ENCODE measurements at regions not wholly inside any gene's neighbourhood (a gene's known extent, or its start where the extent isn't known, plus 50 kb on each side); places are given as distances from the start of the nearest gene placed in this dataset.

GRCh38 chr4:1538941-1539772, 132.9 kb upstream of the NKX1-1 start:
- no peak for DNase-seq (ENCODE audit: low read depth, low spot score)
- Mint-ChIP-seq H3K36me3 (ENCODE audit: low read depth) (no peaks in the 10 kb centered on the region), H3K9me3 (no peaks in the 10 kb centered on the region), H3K4me1 (peaks cover under 1% of the 10 kb centered on the region), H3K27me3 (ENCODE audit: low read depth) (no peaks in the 10 kb centered on the region), H3K27ac (ENCODE audit: unreplicated experiment) (no peak overlapping the region), H3K4me3 (no peak overlapping the region)
- TF ChIP-seq, protein P1, sequence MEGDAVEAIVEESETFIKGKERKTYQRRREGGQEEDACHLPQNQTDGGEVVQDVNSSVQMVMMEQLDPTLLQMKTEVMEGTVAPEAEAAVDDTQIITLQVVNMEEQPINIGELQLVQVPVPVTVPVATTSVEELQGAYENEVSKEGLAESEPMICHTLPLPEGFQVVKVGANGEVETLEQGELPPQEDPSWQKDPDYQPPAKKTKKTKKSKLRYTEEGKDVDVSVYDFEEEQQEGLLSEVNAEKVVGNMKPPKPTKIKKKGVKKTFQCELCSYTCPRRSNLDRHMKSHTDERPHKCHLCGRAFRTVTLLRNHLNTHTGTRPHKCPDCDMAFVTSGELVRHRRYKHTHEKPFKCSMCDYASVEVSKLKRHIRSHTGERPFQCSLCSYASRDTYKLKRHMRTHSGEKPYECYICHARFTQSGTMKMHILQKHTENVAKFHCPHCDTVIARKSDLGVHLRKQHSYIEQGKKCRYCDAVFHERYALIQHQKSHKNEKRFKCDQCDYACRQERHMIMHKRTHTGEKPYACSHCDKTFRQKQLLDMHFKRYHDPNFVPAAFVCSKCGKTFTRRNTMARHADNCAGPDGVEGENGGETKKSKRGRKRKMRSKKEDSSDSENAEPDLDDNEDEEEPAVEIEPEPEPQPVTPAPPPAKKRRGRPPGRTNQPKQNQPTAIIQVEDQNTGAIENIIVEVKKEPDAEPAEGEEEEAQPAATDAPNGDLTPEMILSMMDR (conservative IDR thresholded peaks at IDR 0.05) = no peak

DNA sequence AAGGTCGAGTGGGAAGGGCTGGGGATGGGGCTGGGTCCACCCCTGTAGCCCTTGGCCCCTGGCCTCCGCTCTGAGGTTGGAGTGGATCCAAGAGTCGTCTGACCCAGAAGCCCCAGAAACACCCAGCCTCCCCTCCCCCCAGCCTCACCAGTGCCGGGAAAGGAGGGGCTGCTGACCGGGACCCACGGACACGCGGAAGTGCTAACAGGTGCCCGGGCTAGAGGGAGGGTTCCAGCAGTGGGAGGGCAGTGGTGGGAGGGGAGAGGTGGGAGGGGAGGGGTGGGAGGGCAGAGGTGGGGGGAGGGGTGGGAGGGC, 131.8 kb upstream of the NKX1-1 start:
- Mint-ChIP-seq H3K4me1 (peaks cover 9% of the 10 kb centered on the region), H3K36me3 (ENCODE audit: low read depth) (no peaks in the 10 kb centered on the region), H3K27me3 (ENCODE audit: low read depth) (peaks cover 4% of the 10 kb centered on the region), H3K9me3 (no peaks in the 10 kb centered on the region), H3K4me3 (no peak overlapping the region), H3K27ac (ENCODE audit: unreplicated experiment) (no peak overlapping the region)
- no peak for DNase-seq (ENCODE audit: low read depth, low spot score)
- TF ChIP-seq, protein P1 (conservative IDR thresholded peaks at IDR 0.05) = no peak

GRCh38 chr4:1537410-1538095, 131.3 kb upstream of the NKX1-1 start:
- H3K27ac Mint-ChIP-seq (ENCODE audit: unreplicated experiment) = no peak overlapping the region
- H3K4me1 Mint-ChIP-seq = peaks cover 9% of the 10 kb centered on the region
- no peak overlapping the region for H3K4me3 Mint-ChIP-seq
- H3K27me3 Mint-ChIP-seq (ENCODE audit: low read depth) = peaks cover 4% of the 10 kb centered on the region
- TF ChIP-seq, protein P1 (conservative IDR thresholded peaks at IDR 0.05) = no peak
- no peaks in the 10 kb centered on the region for H3K36me3 Mint-ChIP-seq (ENCODE audit: low read depth)
- no peak for DNase-seq (ENCODE audit: low read depth, low spot score)
- H3K9me3 Mint-ChIP-seq = no peaks in the 10 kb centered on the region

DNA sequence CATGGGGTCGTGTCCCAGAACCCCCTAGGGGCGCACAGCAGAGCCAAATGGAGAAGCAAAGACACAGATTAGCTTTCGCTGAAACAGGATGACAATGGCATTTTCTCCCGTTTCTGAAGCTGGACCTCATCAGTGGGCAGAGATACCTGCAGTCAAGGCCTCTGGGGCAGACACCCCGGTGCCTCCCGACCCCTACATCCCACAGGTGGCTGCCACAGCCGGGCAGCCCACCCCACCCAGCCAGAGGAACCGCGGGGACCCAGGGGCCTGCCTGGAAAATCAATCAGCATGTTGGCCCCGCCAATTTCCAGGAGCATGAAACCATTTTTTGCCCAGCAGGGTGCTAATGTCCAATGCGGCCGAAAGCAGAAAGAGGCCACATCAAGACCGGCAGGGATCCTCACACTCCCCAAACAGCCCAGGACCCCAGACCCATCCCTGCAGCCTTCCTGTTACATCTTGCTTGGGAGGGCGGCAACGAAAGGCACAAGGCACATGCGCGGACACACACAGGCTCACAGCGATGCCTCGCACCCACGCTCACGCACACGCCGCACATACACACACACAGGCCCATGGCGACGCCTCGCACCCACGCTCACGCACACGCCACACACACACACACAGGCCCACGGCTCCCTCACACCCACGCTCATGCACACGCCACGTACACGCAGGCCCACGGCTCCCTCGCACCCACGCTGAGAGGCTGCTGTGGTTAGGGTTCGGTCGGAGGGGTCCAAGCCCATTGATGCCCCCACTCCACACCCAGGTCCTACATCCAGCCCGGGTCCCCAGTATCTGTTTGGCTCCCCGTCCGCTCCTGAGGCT, 130.6 kb upstream of the NKX1-1 start:
- TF ChIP-seq, protein P1 (conservative IDR thresholded peaks at IDR 0.05) = no peak
- peaks cover 9% of the 10 kb centered on the region for H3K4me1 Mint-ChIP-seq
- H3K27me3 Mint-ChIP-seq (ENCODE audit: low read depth) = peaks cover 4% of the 10 kb centered on the region
- DNase-seq (ENCODE audit: low read depth, low spot score) = no peak
- no peaks in the 10 kb centered on the region for H3K9me3 Mint-ChIP-seq
- H3K36me3 Mint-ChIP-seq (ENCODE audit: low read depth) = no peaks in the 10 kb centered on the region
- no peak overlapping the region for H3K4me3 Mint-ChIP-seq
- H3K27ac Mint-ChIP-seq (ENCODE audit: unreplicated experiment) = no peak overlapping the region

- Mint-ChIP-seq H3K27ac (ENCODE audit: unreplicated experiment) (no peak overlapping the region), H3K9me3 (no peaks in the 10 kb centered on the region), H3K4me3 (no peak overlapping the region), H3K36me3 (ENCODE audit: low read depth) (no peaks in the 10 kb centered on the region), H3K4me1 (peaks cover 9% of the 10 kb centered on the region), H3K27me3 (ENCODE audit: low read depth) (peaks cover 4% of the 10 kb centered on the region)
- DNase-seq (ENCODE audit: low read depth, low spot score) = no peak
- TF ChIP-seq, protein P1 (conservative IDR thresholded peaks at IDR 0.05) = no peak
Observed at GRCh38 chr4:1535926-1536578, 129.8 kb upstream of the NKX1-1 start.

Data from neural crest cell (in vitro differentiated cells).